ENCODE measurements at regions not wholly inside any gene's neighbourhood (a gene's known extent, or its start where the extent isn't known, plus 50 kb on each side); places are given as distances from the start of the nearest gene placed in this dataset.
"Not testable (repeated sequence)": the region's sequence is repeated elsewhere in the genome, so short reads cannot be mapped to it uniquely, and the experiment has no call there.

GRCh38 chr7:125830743-125831142 is 901.1 kb upstream of the POT1 start:
- no peak for DNase-seq

GRCh38 chr7:125828153-125828700 is 898.6 kb upstream of the POT1 start:
- DNase-seq, result no peak

- no peak for DNase-seq
These were observed 893.9 kb upstream of the POT1 start for GRCh38 chr7:125823538-125823937.

- no peak for DNase-seq
These were observed 890.9 kb upstream of the POT1 start for GRCh38 chr7:125820495-125820894.

GRCh38 chr7:125814100-125814499 is 884.5 kb upstream of the POT1 start:
- no peak for DNase-seq

- not testable (repeated sequence) for DNase-seq
These were observed 876.9 kb upstream of the POT1 start for GRCh38 chr7:125806491-125806890.

- DNase-seq, result no peak
These were observed 874.6 kb upstream of the POT1 start for GRCh38 chr7:125804273-125804672.

GRCh38 chr7:125780153-125780552 is 850.5 kb upstream of the POT1 start:
- DNase-seq, result no peak

GRCh38 chr7:125775317-125775716 is 845.7 kb upstream of the POT1 start:
- no peak for DNase-seq

- DNase-seq, result no peak
These were observed 843.6 kb upstream of the POT1 start for GRCh38 chr7:125773113-125773785.

GRCh38 chr7:125747966-125748365 is 818.3 kb upstream of the POT1 start:
- no peak for DNase-seq

- DNase-seq, result no peak
These were observed 816.9 kb upstream of the POT1 start for GRCh38 chr7:125746510-125746909.

- no peak for DNase-seq
These were observed 797.6 kb upstream of the POT1 start for GRCh38 chr7:125727215-125727614.

GRCh38 chr7:125695626-125696025 is 766.0 kb upstream of the POT1 start:
- DNase-seq, result no peak

- DNase-seq, result no peak
These were observed 753.5 kb upstream of the POT1 start for GRCh38 chr7:125683156-125683555.

GRCh38 chr7:125681508-125681907 is 751.9 kb upstream of the POT1 start:
- no peak for DNase-seq

- no peak for DNase-seq
These were observed 749.1 kb upstream of the POT1 start for GRCh38 chr7:125678771-125679170.

GRCh38 chr7:125675640-125676039 is 746.0 kb upstream of the POT1 start:
- DNase-seq, result no peak

GRCh38 chr7:125675169-125675568 is 745.5 kb upstream of the POT1 start:
- DNase-seq, result no peak

GRCh38 chr7:125670926-125671572 is 741.4 kb upstream of the POT1 start:
- DNase-seq, result no peak

- DNase-seq, result no peak
These were observed 738.8 kb upstream of the POT1 start for GRCh38 chr7:125668321-125668993.

GRCh38 chr7:125664625-125665024 is 735.0 kb upstream of the POT1 start:
- DNase-seq, result no peak

GRCh38 chr7:125663961-125664360 is 734.3 kb upstream of the POT1 start:
- no peak for DNase-seq

- DNase-seq, result no peak
These were observed 732.1 kb upstream of the POT1 start for GRCh38 chr7:125661677-125662076.
